ENCODE measurements at regions not wholly inside any gene's neighbourhood (a gene's known extent, or its start where the extent isn't known, plus 50 kb on each side); places are given as distances from the start of the nearest gene placed in this dataset.

- no peak for DNase-seq
Observed at GRCh38 chr2:181354626-181355025, 102.6 kb upstream of the ITGA4 start.

DNA sequence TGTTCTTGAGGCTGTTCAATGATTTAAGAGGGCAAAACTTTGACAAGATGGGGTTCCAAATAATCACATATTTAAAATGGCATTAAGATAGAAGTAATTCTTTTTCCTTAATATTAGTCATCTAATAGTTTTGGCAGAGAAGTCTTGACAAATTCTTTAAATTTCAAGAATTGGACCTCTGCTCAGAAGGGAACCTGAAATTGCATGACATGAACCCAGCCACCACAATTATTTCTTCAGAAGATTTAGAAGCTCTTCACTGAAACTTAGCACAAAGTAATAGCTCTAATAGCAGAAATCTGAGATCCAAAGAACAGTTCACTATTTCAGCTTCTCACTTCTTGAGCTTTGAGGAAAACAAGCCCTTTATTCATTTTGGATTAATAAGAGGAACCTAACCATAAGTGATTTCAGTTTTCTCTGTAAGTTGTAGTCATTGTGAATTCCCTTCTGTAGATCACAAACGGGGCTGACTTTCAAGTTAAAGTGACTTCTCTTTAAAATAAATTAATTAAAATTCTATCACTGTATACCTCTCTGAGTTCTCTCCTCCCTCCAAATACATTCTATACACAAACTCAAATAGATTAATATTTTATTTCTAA lies 100.6 kb upstream of the ITGA4 start:
- no peak for DNase-seq

- DNase-seq = no peak
Observed at GRCh38 chr2:181357979-181358378, 99.2 kb upstream of the ITGA4 start.

- DNase-seq = no peak
Observed at GRCh38 chr2:181362561-181362960, 94.6 kb upstream of the ITGA4 start.

- no peak for DNase-seq
Observed at GRCh38 chr2:181363164-181363563, 94.0 kb upstream of the ITGA4 start.

DNA sequence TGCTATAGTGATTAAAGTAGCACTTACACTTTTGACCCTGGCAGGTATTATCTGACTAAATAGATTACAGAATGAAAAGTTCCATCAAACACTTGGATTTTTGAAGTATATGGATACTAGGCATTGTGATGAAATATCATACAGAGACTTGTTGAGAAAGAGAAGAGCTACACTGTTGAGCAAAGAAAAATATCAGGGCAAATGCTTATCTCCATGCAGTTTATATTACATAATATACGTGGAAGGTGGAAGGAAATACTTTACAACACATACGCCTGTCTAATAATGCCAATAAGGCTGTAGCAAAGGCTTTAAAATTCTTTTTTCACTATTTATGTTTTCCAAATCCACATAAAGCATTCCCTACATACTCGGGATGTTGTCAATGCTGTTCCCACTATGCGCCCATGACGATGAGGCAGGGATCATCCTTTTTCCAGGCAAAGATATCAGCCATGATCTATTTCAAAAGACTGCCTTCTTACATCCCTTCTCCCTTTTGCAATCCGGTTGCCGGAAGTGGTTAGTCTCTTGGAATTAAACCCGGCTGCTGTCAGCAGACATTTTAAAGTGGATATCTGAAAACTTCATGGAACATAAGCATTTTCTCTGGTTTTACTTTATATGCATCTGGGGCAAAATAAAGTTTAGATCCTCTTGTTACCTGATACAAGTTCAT lies 92.6 kb upstream of the ITGA4 start:
- DNase-seq = no peak

DNA sequence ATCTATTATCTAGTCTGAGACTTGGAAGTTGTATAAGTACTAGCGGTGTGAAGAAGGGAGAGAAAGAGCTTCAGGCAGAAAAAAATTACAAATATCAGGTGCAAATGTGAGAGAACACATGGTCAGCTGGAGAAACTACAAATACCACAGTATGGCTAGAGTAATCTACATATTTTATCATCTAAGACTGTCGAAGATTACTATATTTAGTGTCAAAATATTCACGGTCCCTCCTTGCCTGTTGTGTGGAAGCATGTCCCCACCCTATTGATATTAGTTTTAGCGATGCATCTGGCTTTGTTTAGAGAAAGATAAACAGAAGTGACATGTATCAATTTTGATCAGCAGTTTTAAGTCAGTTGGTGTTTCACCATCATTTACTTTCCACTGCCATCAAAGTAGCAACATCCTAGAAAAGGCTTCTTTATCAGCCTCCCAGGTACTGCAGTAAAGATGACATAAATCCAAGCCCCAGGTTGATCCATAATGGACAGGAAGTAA lies 90.5 kb upstream of the ITGA4 start:
- DNase-seq = no peak

- DNase-seq = no peak
Observed at GRCh38 chr2:181367411-181367810, 89.8 kb upstream of the ITGA4 start.

GRCh38 chr2:181367906-181368435 lies 89.2 kb upstream of the ITGA4 start:
- no peak for DNase-seq

GRCh38 chr2:181370126-181370525 lies 87.1 kb upstream of the ITGA4 start:
- no peak for DNase-seq

DNA sequence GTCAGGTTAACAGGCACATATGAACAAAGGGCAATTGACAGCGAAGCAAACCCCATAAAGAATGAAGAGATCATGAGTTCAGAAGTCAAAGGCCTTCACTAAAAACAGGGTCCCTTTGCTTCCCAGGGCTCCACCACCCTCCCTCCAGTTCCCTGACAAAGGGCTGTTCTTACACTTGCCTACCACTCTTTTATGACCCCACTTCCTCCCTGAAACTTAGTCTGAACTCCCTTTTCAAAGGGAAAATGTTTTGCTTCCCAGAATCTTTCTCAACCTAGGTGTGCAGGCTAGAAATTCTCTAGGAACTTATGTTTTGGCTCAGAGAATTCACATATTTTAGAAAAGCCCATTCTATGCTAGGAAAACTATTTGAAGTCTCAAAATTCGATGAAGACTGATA lies 86.0 kb upstream of the ITGA4 start:
- no peak for DNase-seq

GRCh38 chr2:181371782-181372645 lies 85.2 kb upstream of the ITGA4 start:
- no peak for DNase-seq

GRCh38 chr2:181372646-181373040 lies 84.5 kb upstream of the ITGA4 start:
- DNase-seq = no peak

GRCh38 chr2:181374781-181375675 lies 82.2 kb upstream of the ITGA4 start:
- DNase-seq = no peak

DNA sequence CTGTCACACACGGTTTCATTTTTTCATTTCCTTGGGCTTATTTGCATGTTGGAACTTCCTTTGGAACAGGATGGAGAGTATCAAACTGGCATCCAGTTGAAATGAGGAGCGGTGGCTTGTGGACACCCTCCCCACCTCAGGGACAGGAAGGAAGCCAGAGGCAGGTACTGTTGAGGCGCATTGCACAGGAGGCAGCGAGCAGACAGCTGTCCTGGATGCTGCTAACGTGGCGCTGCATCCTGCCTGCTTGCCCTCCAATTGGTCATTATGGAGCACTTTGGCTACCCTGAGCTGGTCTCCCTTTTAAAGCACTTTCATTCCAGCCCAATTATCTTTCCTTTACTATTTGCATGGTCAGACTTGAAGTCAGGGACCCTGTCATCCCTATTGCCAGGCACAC lies 80.7 kb upstream of the ITGA4 start:
- DNase-seq = no peak

DNA sequence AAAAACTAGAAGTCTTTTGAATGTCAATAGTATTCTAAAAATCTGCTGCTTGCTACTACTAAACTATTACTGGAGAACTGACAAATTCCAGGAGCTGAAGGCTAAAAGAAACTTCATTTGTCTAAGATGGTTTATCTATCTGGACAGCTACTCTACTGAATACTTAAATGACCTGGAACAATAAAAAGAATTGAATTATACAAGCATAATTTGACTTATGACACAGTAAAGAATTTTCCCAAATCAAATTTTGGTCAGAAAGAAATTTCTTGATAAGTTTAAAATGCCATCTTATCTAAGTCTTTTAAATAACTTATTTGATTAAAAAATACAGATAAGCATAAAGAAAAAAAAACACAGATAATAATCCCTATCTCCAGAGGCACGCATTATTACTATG lies 80.2 kb upstream of the ITGA4 start:
- no peak for DNase-seq

DNA sequence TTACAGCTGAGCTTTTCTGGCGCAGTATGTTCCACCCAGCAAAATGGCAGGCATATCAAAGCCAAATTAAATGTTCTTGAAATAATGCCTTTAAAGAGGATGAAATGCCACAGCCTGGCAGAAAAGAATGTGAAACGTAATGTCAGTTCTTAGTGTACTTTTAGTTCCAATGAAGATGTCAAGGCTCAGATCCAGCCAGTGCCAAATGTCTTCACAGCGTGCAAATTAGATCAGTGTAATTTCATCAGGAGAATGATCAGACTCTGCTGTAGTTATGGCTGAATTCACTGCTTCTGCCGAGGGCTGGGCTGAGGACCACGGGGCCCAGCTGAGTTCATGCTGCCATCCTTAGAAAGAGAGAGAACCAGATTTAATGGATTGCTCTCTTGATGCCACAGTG lies 78.7 kb upstream of the ITGA4 start:
- no peak for DNase-seq

DNA sequence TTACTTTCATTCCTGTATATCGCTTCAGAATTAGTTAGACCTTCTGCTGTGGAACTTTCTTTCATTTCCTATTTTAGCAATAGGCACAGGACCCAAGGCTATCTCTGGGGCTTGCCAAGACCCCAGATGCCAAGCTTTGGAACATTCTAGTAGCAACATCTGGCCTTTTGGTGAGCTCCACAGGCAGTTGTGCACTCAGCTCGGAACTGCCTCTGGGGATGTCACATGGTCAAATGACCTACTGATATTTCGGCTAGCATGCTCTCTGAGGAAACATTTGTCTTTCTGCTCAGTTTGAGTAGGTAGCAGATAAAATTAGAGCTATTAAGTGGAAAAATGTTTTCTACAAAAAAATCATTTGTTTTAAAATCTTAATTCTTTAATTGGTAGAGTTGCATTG lies 76.6 kb upstream of the ITGA4 start:
- no peak for DNase-seq

DNA sequence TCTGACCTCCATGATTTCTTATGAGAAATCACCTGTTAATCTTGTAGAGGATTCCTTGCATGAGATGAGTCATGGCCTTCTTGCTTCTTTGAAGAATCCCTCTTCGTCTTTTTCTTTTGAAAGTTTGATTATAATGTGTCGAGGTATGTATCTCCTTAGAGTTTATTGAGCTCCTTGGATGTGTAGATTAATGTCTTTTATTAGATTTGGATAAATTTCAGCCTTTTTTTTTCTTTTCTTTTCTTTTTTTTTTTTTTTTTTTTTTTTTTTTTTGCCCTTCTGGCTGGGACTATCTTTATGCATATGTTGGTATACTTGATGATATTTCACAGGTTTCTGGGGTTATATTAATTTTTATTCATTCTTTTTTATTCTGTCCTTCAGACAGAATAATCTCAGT lies 72.3 kb upstream of the ITGA4 start:
- DNase-seq = no peak

- DNase-seq = no peak
Observed at GRCh38 chr2:181389524-181389923, 67.7 kb upstream of the ITGA4 start.

- DNase-seq = no peak
Observed at GRCh38 chr2:181393472-181393871, 63.7 kb upstream of the ITGA4 start.

DNA sequence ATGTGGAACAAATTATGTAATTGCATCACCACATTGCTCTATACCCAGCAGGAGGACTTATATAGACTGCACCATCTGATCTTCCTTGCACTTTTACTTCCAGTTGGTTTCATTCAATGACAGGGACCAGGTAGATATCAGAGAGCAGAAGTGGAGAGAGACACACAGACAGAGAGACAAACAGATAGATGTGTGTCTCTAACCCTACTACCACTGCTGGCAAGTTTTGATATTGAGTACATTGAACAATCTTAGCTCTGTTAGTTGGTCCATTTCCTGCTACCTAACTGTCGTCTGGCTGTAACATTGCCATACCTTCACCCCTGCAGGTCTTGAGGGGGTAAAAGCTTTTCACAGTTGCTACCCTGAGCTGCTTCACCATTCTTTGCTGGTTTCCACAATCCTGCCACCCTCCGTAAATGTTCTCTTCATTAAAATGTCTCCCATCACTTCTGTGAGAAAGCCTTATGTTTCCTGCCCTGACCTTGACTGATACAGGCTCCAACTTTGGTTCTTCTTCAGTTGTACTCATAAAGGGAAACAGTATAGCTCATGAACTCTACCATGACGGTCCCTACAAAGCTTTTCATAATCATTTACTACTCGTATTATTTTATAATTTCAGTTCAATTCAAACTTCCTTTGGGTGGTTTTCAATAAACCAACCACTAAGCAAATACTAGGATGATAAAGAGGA lies 62.3 kb upstream of the ITGA4 start:
- no peak for DNase-seq

Data from activated CD4-positive, alpha-beta T cell treated with anti-CD3 and anti-CD28 coated beads, Interleukin-2, amount 50 U/mL, for 1 hour (primary cell).